H9 (cell line): ENCODE measurements at regions not wholly inside any gene's neighbourhood (a gene's known extent, or its start where the extent isn't known, plus 50 kb on each side); places are given as distances from the start of the nearest gene placed in this dataset.

Source experiments
- DNase-seq: peaks from one replicate; pipeline ENCODE4 v3.0.0-alpha.2; 2017
- H2AFZ ChIP-seq: one replicate; pipeline ENCODE4 v1.6.1; 2013; ENCODE audit warnings: mild to moderate bottlenecking, low read length, control low read depth, moderate library complexity
- H2AK5ac ChIP-seq: 2 replicates; pipeline ENCODE4 v1.6.1; 2013; ENCODE audit warnings: low read length, control low read depth, mixed read lengths; ENCODE audit not compliant: insufficient read length
- H2BK120ac ChIP-seq: one replicate; pipeline ENCODE4 v1.6.1; 2013; ENCODE audit warnings: low read depth, mild to moderate bottlenecking, low read length, control low read depth, inconsistent platforms; ENCODE audit not compliant: poor library complexity, severe bottlenecking
- H2BK12ac ChIP-seq: 2 replicates; pipeline ENCODE4 v1.6.1; 2013; ENCODE audit warnings: low read length, control low read depth, mixed read lengths, low read depth; ENCODE audit not compliant: insufficient read length
- H2BK15ac ChIP-seq: 2 replicates; pipeline ENCODE4 v1.6.1; 2013; ENCODE audit warnings: low read depth, low read length, control low read depth
- H2BK20ac ChIP-seq: one replicate; pipeline ENCODE4 v1.6.1; 2013; ENCODE audit warnings: low read depth, mild to moderate bottlenecking, low read length, control low read depth, inconsistent platforms; ENCODE audit not compliant: poor library complexity, severe bottlenecking
- H2BK5ac ChIP-seq: 2 replicates; pipeline ENCODE4 v1.6.1; 2013; ENCODE audit warnings: low read length, control low read depth, mixed read lengths; ENCODE audit not compliant: insufficient read length
- H3K14ac ChIP-seq: 2 replicates; pipeline ENCODE4 v1.6.1; 2013; ENCODE audit warnings: low read length, control low read depth; ENCODE audit not compliant: insufficient read depth
- H3K18ac ChIP-seq: 2 replicates; pipeline ENCODE4 v1.6.1; 2013; ENCODE audit warnings: low read depth, mild to moderate bottlenecking, mixed read lengths, low read length, control low read depth; ENCODE audit not compliant: insufficient read length
- H3K23ac ChIP-seq: 2 replicates; pipeline ENCODE4 v1.6.1; 2013; ENCODE audit warnings: low read length, control low read depth, mixed read lengths, low read depth; ENCODE audit not compliant: insufficient read length
- H3K23me2 ChIP-seq: 2 replicates; pipeline ENCODE4 v1.6.1; 2013; ENCODE audit warnings: low read depth, mild to moderate bottlenecking, mixed read lengths, low read length, control low read depth; ENCODE audit not compliant: insufficient read length, poor library complexity, severe bottlenecking
- H3K27ac ChIP-seq: 2 replicates; pipeline ENCODE4 v1.5.1; 2013; ENCODE audit warnings: low read length, control low read depth, mixed read lengths, low read depth; ENCODE audit not compliant: insufficient read length
- H3K27me3 ChIP-seq: 2 replicates; pipeline ENCODE4 v1.6.1; 2013; ENCODE audit warnings: low read length, control low read depth, inconsistent platforms; ENCODE audit not compliant: insufficient read depth
- H3K4ac ChIP-seq: 2 replicates; pipeline ENCODE4 v1.6.1; 2013; ENCODE audit warnings: low read depth, mild to moderate bottlenecking, control low read depth, inconsistent platforms, low read length, moderate library complexity
- H3K4me1 ChIP-seq: 2 replicates; pipeline ENCODE4 v1.6.1; 2013; ENCODE audit warnings: low read length, control low read depth, inconsistent platforms; ENCODE audit not compliant: insufficient read depth
- H3K4me2 ChIP-seq: 2 replicates; pipeline ENCODE4 v1.6.1; 2013; ENCODE audit warnings: low read length, control low read depth, mixed read lengths; ENCODE audit not compliant: insufficient read length, insufficient read depth
- H3K56ac ChIP-seq: 2 replicates; pipeline ENCODE4 v1.6.1; 2013; ENCODE audit warnings: low read depth, mild to moderate bottlenecking, mixed read lengths, low read length, control low read depth; ENCODE audit not compliant: insufficient read length
- H3K79me1 ChIP-seq: 2 replicates; pipeline ENCODE4 v1.6.1; 2013; ENCODE audit warnings: low read depth, mild to moderate bottlenecking, moderate library complexity, low read length, control low read depth, inconsistent platforms; ENCODE audit not compliant: insufficient read depth, poor library complexity, severe bottlenecking
- H3K79me2 ChIP-seq: 2 replicates; pipeline ENCODE4 v1.6.1; 2013; ENCODE audit warnings: low read length, control low read depth, inconsistent platforms; ENCODE audit not compliant: insufficient read depth
- H3K9ac ChIP-seq: 2 replicates; pipeline ENCODE4 v1.6.1; 2013; ENCODE audit warnings: low read length, control low read depth, mixed read lengths; ENCODE audit not compliant: insufficient read length; ENCODE audit errors: extremely low read depth
- H3K9me3 ChIP-seq: one replicate; pipeline ENCODE4 v1.6.1; 2013; ENCODE audit warnings: low read depth, low read length, inconsistent platforms; ENCODE audit not compliant: control insufficient read depth
- H3T11ph ChIP-seq: one replicate; pipeline ENCODE4 v1.6.1; 2013; ENCODE audit warnings: mild to moderate bottlenecking, low read length, control low read depth, inconsistent platforms
- H4K20me1 ChIP-seq: one replicate; pipeline ENCODE4 v1.6.1; 2013; ENCODE audit not compliant: control insufficient read depth, insufficient read length, insufficient read depth
- H4K5ac ChIP-seq: 2 replicates; pipeline ENCODE4 v1.6.1; 2013; ENCODE audit warnings: low read depth, mild to moderate bottlenecking, mixed read lengths, low read length, control low read depth; ENCODE audit not compliant: insufficient read length
- H4K8ac ChIP-seq: replicated peaks from 2 replicates; pipeline ENCODE4 v1.6.1; 2013; ENCODE audit warnings: low read length, control low read depth, mixed read lengths, low read depth; ENCODE audit not compliant: insufficient read length
- H4K91ac ChIP-seq: 2 replicates; pipeline ENCODE4 v1.6.1; 2013; ENCODE audit warnings: low read depth, mild to moderate bottlenecking, moderate library complexity, mixed read lengths, low read length, control low read depth; ENCODE audit not compliant: insufficient read length
- H3K27ac Mint-ChIP-seq, 3 experiments: 2 replicates in 2 of 3; 3 replicates in 1 of 3; pipeline ENCODE4 v1.8.0; 2020 to 2021; ENCODE audit warnings: mixed read lengths in 3 of 3, mild to moderate bottlenecking in 1 of 3, moderate library complexity in 1 of 3
- H3K27me3 Mint-ChIP-seq: 2 replicates; pipeline ENCODE4 v1.8.0; 2021; ENCODE audit warnings: low read depth, mild to moderate bottlenecking, moderate library complexity, mixed read lengths
- H3K36me3 Mint-ChIP-seq, 3 experiments: 2 replicates in 2 of 3; 3 replicates in 1 of 3; pipeline ENCODE4 v1.8.0; 2020 to 2021; ENCODE audit warnings: low read depth in 3 of 3, mixed read lengths in 3 of 3; ENCODE audit not compliant: insufficient read depth in 1 of 3
- H3K4me1 Mint-ChIP-seq, 2 experiments: 2 replicates each; pipeline ENCODE4 v1.8.0; 2020; ENCODE audit warnings: mixed read lengths in 2 of 2
- H3K4me3 Mint-ChIP-seq, 2 experiments: 2 replicates in 1 of 2; 3 replicates in 1 of 2; pipeline ENCODE4 v1.8.0; 2020 to 2021; ENCODE audit warnings: mild to moderate bottlenecking in 2 of 2, mixed read lengths in 2 of 2, moderate library complexity in 1 of 2
- H3K9me3 Mint-ChIP-seq, 2 experiments: 2 replicates in 1 of 2; 3 replicates in 1 of 2; pipeline ENCODE4 v1.8.0; 2020; ENCODE audit warnings: mild to moderate bottlenecking in 2 of 2, mixed read lengths in 2 of 2, moderate library complexity in 1 of 2
- CTCF ChIP-seq: fragments of 200-600 bp; sonication (generic); conservative IDR thresholded peaks from 3 replicates; pipeline ENCODE4 v1.8.0; 2021; ENCODE audit warnings: antibody characterized with exemption, mild to moderate bottlenecking
- WGBS: extraction: QIAGEN DNeasy Blood & Tissue Kit; methylation state at CpG from one replicate; pipeline ENCODE4 v1.1.7; 2013; ENCODE audit warnings: missing lambda C conversion rate, low lambda C conversion rate, mixed read lengths; ENCODE audit not compliant: insufficient read length; ENCODE audit errors: extremely low coverage; 5-methylcytosine and 5-hydroxymethylcytosine counted together

GRCh38 chrX:137945470-137945869 is 379.5 kb downstream of the ZIC3 start:
- no peak for TF ChIP-seq CTCF
- peaks cover 13 to 16% of the 10 kb centered on the region in 2 experiments for H3K4me1 Mint-ChIP-seq
- Histone ChIP-seq H3K27ac (no peak overlapping the region), H2BK12ac (no peak overlapping the region), H4K5ac (no peak overlapping the region), H3K4me2 (no peak overlapping the region), H3K4me1 (peaks cover 2% of the 10 kb centered on the region; the same call in 1 of the 2 replicates), H3K9ac (no peak overlapping the region), H3K27me3 (no peaks in the 10 kb centered on the region), H3K79me1 (no peaks in the 10 kb centered on the region), H2BK15ac (no peak overlapping the region), H2BK20ac (no peak overlapping the region), H4K8ac (no peak overlapping the region), H4K91ac (no peak overlapping the region), H2AFZ (no peak overlapping the region), H3K56ac (no peak overlapping the region), H2AK5ac (no peak overlapping the region), H3K14ac (no peak overlapping the region), H3K23me2 (peaks cover 2% of the 10 kb centered on the region), H3K18ac (no peak overlapping the region), H2BK120ac (no peak overlapping the region), H3T11ph (no peak overlapping the region), H4K20me1 (no peaks in the 10 kb centered on the region), H2BK5ac (no peak overlapping the region), H3K79me2 (no peaks in the 10 kb centered on the region), H3K4ac (no peak overlapping the region), H3K23ac (no peak overlapping the region), H3K9me3 (peaks cover 10% of the 10 kb centered on the region)
- H3K4me3 Mint-ChIP-seq = no peak overlapping the region
- WGBS = no CpG with 5 or more reads among the region's 6 CpGs
- H3K27ac Mint-ChIP-seq = no peak overlapping the region
- peaks cover 15 to 40% (median 25%) of the 10 kb centered on the region in 3 experiments for H3K36me3 Mint-ChIP-seq
- H3K27me3 Mint-ChIP-seq = peaks cover 4% of the 10 kb centered on the region
- DNase-seq = peak; percentile 29
- H3K9me3 Mint-ChIP-seq = peaks cover 46 to 51% of the 10 kb centered on the region in 2 experiments
